IMR-90 (cell line): ENCODE measurements at regions not wholly inside any gene's neighbourhood (a gene's known extent, or its start where the extent isn't known, plus 50 kb on each side); places are given as distances from the start of the nearest gene placed in this dataset.

ENCODE experiments used
- ATAC-seq: fragments of 200-7000 bp; cut with Tn5 transposase; 2 replicates; pipeline ENCODE4 v1.9.1; 2020; ENCODE audit warnings: low read depth, mild to moderate bottlenecking, moderate library complexity
- BruUV-seq: library from RNA; stranded (reverse); fragments of 400-500 nt; replicated peaks from 2 replicates; lab custom pipeline; 2021; lab: Mats Ljungman, UMichigan
- CTCF ChIA-PET: fragments of 300-600 bp; formaldehyde crosslinking; extraction: SDS; loops from one replicate; lab custom pipeline; 2021; ENCODE audit warnings: antibody characterized with exemption; lab: Yijun Ruan, JAX
- POLR2A ChIA-PET: fragments of 300-600 bp; sonication (Branson Sonifier 250); formaldehyde crosslinking; loops from one replicate; lab custom pipeline; 2022; ENCODE audit warnings: antibody characterized with exemption; ENCODE audit not compliant: unreplicated experiment; lab: Charles Lee
- DNase-seq: peaks from one replicate; pipeline ENCODE4 v3.0.0; 2013
- H2AFZ ChIP-seq: replicated peaks from 2 replicates; pipeline ENCODE3; 2013; ENCODE audit warnings: low read length, mild to moderate bottlenecking; ENCODE audit not compliant: poor library complexity
- H2AK5ac ChIP-seq: 2 replicates; pipeline ENCODE4 v1.6.1; 2013; ENCODE audit warnings: low read depth, low read length, inconsistent platforms
- H2AK9ac ChIP-seq: replicated peaks from 2 replicates; pipeline ENCODE3; 2013; ENCODE audit warnings: mild to moderate bottlenecking, low read depth, low read length, moderate library complexity; ENCODE audit not compliant: poor library complexity
- H2BK120ac ChIP-seq: 2 replicates; pipeline ENCODE4 v1.6.1; 2013; ENCODE audit warnings: low read depth, low read length, inconsistent platforms
- H2BK15ac ChIP-seq: 3 replicates; pipeline ENCODE4 v1.6.1; 2013; ENCODE audit warnings: low read depth, low read length, inconsistent platforms
- H2BK20ac ChIP-seq: 2 replicates; pipeline ENCODE4 v1.6.1; 2013; ENCODE audit warnings: low read depth, mild to moderate bottlenecking, inconsistent platforms, low read length, moderate library complexity
- H2BK5ac ChIP-seq: 2 replicates; pipeline ENCODE4 v1.6.1; 2013; ENCODE audit warnings: mild to moderate bottlenecking, low read depth, low read length, inconsistent platforms; ENCODE audit not compliant: poor library complexity, severe bottlenecking
- H3K14ac ChIP-seq: replicated peaks from 2 replicates; pipeline ENCODE4 v1.6.1; 2013; ENCODE audit warnings: low read depth, low read length, inconsistent platforms
- H3K18ac ChIP-seq: 2 replicates; pipeline ENCODE4 v1.6.1; 2013; ENCODE audit warnings: low read depth, low read length, control low read depth
- H3K23ac ChIP-seq: 2 replicates; pipeline ENCODE4 v1.6.1; 2013; ENCODE audit warnings: low read depth, low read length, inconsistent platforms
- H3K27ac ChIP-seq: 2 replicates; pipeline ENCODE4 v1.5.1; 2013; ENCODE audit warnings: mild to moderate bottlenecking, control low read depth, low read length; ENCODE audit not compliant: insufficient read depth
- H3K27me3 ChIP-seq: 2 replicates; pipeline ENCODE4 v1.6.1; 2013; ENCODE audit warnings: low read length; ENCODE audit not compliant: control insufficient read depth, insufficient read depth
- H3K36me3 ChIP-seq: 2 replicates; pipeline ENCODE4 v1.6.1; 2013; ENCODE audit warnings: low read length, mixed read lengths; ENCODE audit not compliant: control insufficient read depth, insufficient read depth
- H3K4ac ChIP-seq: 2 replicates; pipeline ENCODE4 v1.6.1; 2013; ENCODE audit warnings: low read depth, low read length, inconsistent platforms
- H3K4me1 ChIP-seq: 2 replicates; pipeline ENCODE4 v1.6.1; 2013; ENCODE audit warnings: low read length, mixed read lengths; ENCODE audit not compliant: control insufficient read depth, insufficient read depth
- H3K4me2 ChIP-seq: 2 replicates; pipeline ENCODE4 v1.6.1; 2013; ENCODE audit warnings: low read depth, mild to moderate bottlenecking, control low read depth, low read length, moderate library complexity
- H3K4me3 ChIP-seq: 2 replicates; pipeline ENCODE4 v1.5.1; 2013; ENCODE audit warnings: low read depth, mild to moderate bottlenecking, control low read depth, low read length, moderate library complexity; ENCODE audit not compliant: insufficient read depth
- H3K56ac ChIP-seq: 2 replicates; pipeline ENCODE4 v1.6.1; 2013; ENCODE audit warnings: low read length, inconsistent platforms; ENCODE audit not compliant: insufficient read depth; ENCODE audit errors: extremely low read depth
- H3K79me1 ChIP-seq, 2 experiments: 2 replicates each; pipeline ENCODE4 v1.6.1; 2013; ENCODE audit warnings: low read length in 2 of 2, inconsistent platforms in 1 of 2, low read depth in 1 of 2
- H3K9ac ChIP-seq: 2 replicates; pipeline ENCODE4 v1.6.1; 2013; ENCODE audit warnings: low read depth, low read length, control low read depth
- H3K9me1 ChIP-seq: 2 replicates; pipeline ENCODE4 v1.6.1; 2013; ENCODE audit warnings: low read length, inconsistent platforms; ENCODE audit not compliant: insufficient read depth
- H3K9me3 ChIP-seq: 2 replicates; pipeline ENCODE4 v1.6.1; 2013; ENCODE audit warnings: low read length; ENCODE audit not compliant: control insufficient read depth, insufficient read depth
- H4K20me1 ChIP-seq: 2 replicates; pipeline ENCODE4 v1.6.1; 2013; ENCODE audit warnings: low read length, inconsistent platforms; ENCODE audit not compliant: insufficient read depth
- H4K5ac ChIP-seq: 2 replicates; pipeline ENCODE4 v1.6.1; 2013; ENCODE audit warnings: mild to moderate bottlenecking, low read depth, low read length, control low read depth
- H4K8ac ChIP-seq, 2 experiments: 2 replicates each; pipeline ENCODE4 v1.6.1; 2013; ENCODE audit warnings: low read depth in 2 of 2, low read length in 2 of 2, control low read depth in 1 of 2, inconsistent platforms in 1 of 2
- H4K91ac ChIP-seq: 2 replicates; pipeline ENCODE4 v1.6.1; 2013; ENCODE audit warnings: low read depth, low read length, inconsistent platforms; ENCODE audit not compliant: insufficient read depth
- CHD1 ChIP-seq: IDR thresholded peaks from 2 replicates; pipeline ENCODE4 v1.6.1; 2012; ENCODE audit warnings: low read depth, low read length, improper control_type of control experiment
- WGBS, 2 experiments: methylation state at CpG; one replicate each; pipeline versions ENCODE4 v1.1.5 to v1.1.7; 2013; ENCODE audit warnings: missing lambda C conversion rate in 2 of 2; ENCODE audit not compliant: insufficient read length in 1 of 2; ENCODE audit errors: extremely low coverage in 2 of 2; 5-methylcytosine and 5-hydroxymethylcytosine counted together
- dilution Hi-C: fragments of 300-500 bp; cut with HindIII; formaldehyde crosslinking; loops from one replicate; pipeline ENCODE4 v1.14.3; 2018; ENCODE audit warnings: low sequenced_read_pairs; ENCODE audit not compliant: unreplicated experiment
- in situ Hi-C: fragments of 300-500 bp; cut with MboI; formaldehyde crosslinking; loops from 3 replicates; pipeline ENCODE4 v1.14.3; 2019; ENCODE audit warnings: low sequenced_read_pairs, inconsistent platforms, mixed read lengths
- intact Hi-C: fragments of 100-400 bp; cut with micrococcal nuclease; formaldehyde crosslinking; loops from 2 replicates; pipeline ENCODE4 v1.10.0; 2022

DNA sequence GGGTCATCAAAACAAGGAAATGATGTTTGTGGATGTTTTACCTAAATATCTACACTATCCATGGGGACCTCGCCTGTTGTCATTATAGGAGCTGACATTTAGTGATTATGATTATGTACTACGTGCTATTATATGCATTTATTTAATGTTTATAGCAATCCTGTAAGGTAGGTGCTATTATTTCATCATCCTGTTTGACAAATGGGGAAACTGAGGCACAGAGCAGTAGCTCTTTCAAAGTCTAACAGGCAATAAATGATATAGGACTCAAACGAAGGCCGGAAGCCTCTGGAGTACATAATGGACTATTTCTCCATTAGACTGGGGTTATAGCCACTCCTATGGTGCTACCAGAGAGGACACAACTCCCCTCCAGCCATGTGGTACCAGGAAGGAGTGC, 60.6 kb upstream of the KDM7A start:
- Histone ChIP-seq H3K14ac (no peak overlapping the region), H3K9me3 (no peaks in the 10 kb centered on the region), H4K20me1 (no peaks in the 10 kb centered on the region), H2AFZ (no peak overlapping the region), H3K4me2 (no peak overlapping the region), H3K9ac (no peak overlapping the region), H2BK15ac (no peak overlapping the region), H3K27me3 (peaks cover 45% of the 10 kb centered on the region), H2AK9ac (no peak overlapping the region), H3K4me3 (no peak overlapping the region), H2BK20ac (no peak overlapping the region), H3K23ac (no peak overlapping the region), H3K18ac (no peak overlapping the region), H3K9me1 (no peaks in the 10 kb centered on the region), H3K56ac (no peak overlapping the region), H2AK5ac (no peak overlapping the region), H3K4ac (no peak overlapping the region), H3K27ac (no peak overlapping the region), H3K36me3 (no peaks in the 10 kb centered on the region), H2BK120ac (no peak overlapping the region), H4K5ac (no peak overlapping the region), H3K79me1 (no peaks in the 10 kb centered on the region), H4K91ac (no peak overlapping the region), H3K4me1 (no peaks in the 10 kb centered on the region), H2BK5ac (no peak overlapping the region), H4K8ac (no peak overlapping the region)
- no peak for DNase-seq
- no peak for ATAC-seq
- POLR2A ChIA-PET = no interaction called here
- in situ Hi-C loops (no loop called here), dilution Hi-C loops (no loop called here), intact Hi-C loops (no loop called here)
- WGBS, 2 experiments = no CpG with 5 or more reads among the region's 4 CpGs
- CTCF ChIA-PET = no interaction called here
- no peak for TF ChIP-seq CHD1
- no TSS peak for BruUV-seq
